Vagina (tissue), 2 donors: ENCODE measurements at regions not wholly inside any gene's neighbourhood (a gene's known extent, or its start where the extent isn't known, plus 50 kb on each side); places are given as distances from the start of the nearest gene placed in this dataset.

ENCODE experiments used
- DNase-seq, 2 donors: peaks; one replicate each; pipeline ENCODE4 v3.0.0-alpha.2; 2017; ENCODE audit errors: extremely low spot score in 2 of 2
- H3K27ac ChIP-seq: fragments of 200-600 bp; sonication (generic); one replicate; pipeline ENCODE4 v1.5.1; 2019
- H3K27me3 ChIP-seq: fragments of 200-600 bp; sonication (generic); one replicate; pipeline ENCODE4 v1.5.1; 2019
- H3K36me3 ChIP-seq, 2 donors: fragments of 200-600 bp; sonication (generic); one replicate each; pipeline ENCODE4 v1.5.1; 2017 to 2019
- H3K4me1 ChIP-seq: fragments of 200-600 bp; sonication (generic); one replicate; pipeline ENCODE4 v1.5.1; 2019
- H3K4me3 ChIP-seq, 2 donors: fragments of 200-600 bp; sonication (generic); 1 replicate in 1 of 2; 2 replicates in 1 of 2; pipeline ENCODE4 v1.5.1; 2016 to 2019
- H3K9me3 ChIP-seq: fragments of 200-600 bp; sonication (generic); one replicate; pipeline ENCODE4 v1.5.1; 2019
- CTCF ChIP-seq, 3 experiments: fragments of 450-650 bp in 2 of 3; fragments of 200-600 bp in 1 of 3; sonication (generic) in 1 of 3; IDR thresholded peaks; one replicate each; pipeline ENCODE4 v1.5.1; 2017 to 2019; ENCODE audit warnings: antibody characterized with exemption in 3 of 3, mild to moderate bottlenecking in 2 of 3, moderate library complexity in 2 of 3
- POLR2A ChIP-seq, 2 donors: fragments of 450-650 bp; IDR thresholded peaks; one replicate each; pipeline ENCODE4 v1.6.1; 2017; ENCODE audit warnings: antibody characterized with exemption in 2 of 2, mild to moderate bottlenecking in 2 of 2, moderate library complexity in 2 of 2
- POLR2AphosphoS5 ChIP-seq, 2 donors: sonication (generic); formaldehyde crosslinking; IDR thresholded peaks; one replicate each; pipeline ENCODE4 v1.9.0; 2017; ENCODE audit warnings: antibody characterized with exemption in 2 of 2, mild to moderate bottlenecking in 2 of 2, low read depth in 1 of 2; ENCODE audit not compliant: insufficient read depth in 1 of 2
- intact Hi-C: fragments of 100-400 bp; cut with DNase I; formaldehyde crosslinking; loops from one replicate; pipeline ENCODE4 v1.15.1; 2023

- DNase-seq: no peak
- intact Hi-C loops: no loop called here
- Histone ChIP-seq H3K27me3 (no peaks in the 10 kb centered on the region), H3K4me1 (no peaks in the 10 kb centered on the region), H3K36me3 (no peaks in the 10 kb centered on the region), H3K4me3 (no peak overlapping the region), H3K27ac (no peak overlapping the region), H3K9me3 (no peaks in the 10 kb centered on the region)
- TF ChIP-seq POLR2A (IDR thresholded peaks at IDR 0.05): no peak
- no peak for TF ChIP-seq CTCF (IDR thresholded peaks at IDR 0.05)
- no peak for TF ChIP-seq POLR2AphosphoS5 (IDR thresholded peaks at IDR 0.05; ENCODE audit: insufficient read depth in 1 of 2, low read depth in 1 of 2)
These were observed 414.6 kb upstream of the HS3ST1 start for GRCh38 chr4:11843340-11843739.

DNA sequence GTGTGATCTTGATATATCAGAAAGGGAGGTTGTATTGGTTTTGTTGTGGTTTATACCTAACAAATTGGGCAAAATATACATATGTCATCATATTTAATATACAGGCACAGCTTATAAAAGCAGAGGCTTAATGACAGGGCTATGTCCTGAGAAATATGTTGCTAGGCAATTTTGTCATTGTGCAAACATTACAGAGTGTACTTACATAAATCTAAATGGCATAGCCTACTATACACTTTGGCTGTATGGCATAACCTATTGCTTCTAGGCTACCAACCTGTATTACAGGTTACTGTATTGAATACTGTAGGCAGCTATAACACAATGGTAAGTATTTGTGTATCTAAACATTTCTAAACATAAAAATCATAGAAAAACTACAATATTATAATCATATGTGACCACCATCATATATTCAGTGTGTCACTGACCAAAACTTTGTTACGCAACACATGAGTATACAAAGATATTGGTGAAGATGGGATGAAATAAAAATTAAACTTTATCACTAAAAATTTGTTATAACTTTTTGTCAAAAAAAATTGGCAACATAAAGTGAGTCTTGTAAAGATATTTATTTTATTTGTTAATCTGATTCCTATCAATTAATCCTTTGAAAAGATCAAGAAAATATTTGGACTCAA, 414.0 kb upstream of the HS3ST1 start:
- H3K9me3 ChIP-seq: no peaks in the 10 kb centered on the region
- no peaks in the 10 kb centered on the region for H3K36me3 ChIP-seq
- H3K4me1 ChIP-seq: no peaks in the 10 kb centered on the region
- H3K4me3 ChIP-seq: no peak overlapping the region
- no peaks in the 10 kb centered on the region for H3K27me3 ChIP-seq
- no peak overlapping the region for H3K27ac ChIP-seq
- DNase-seq: no peak
- no peak for TF ChIP-seq POLR2A (IDR thresholded peaks at IDR 0.05)
- no peak for TF ChIP-seq POLR2AphosphoS5 (IDR thresholded peaks at IDR 0.05; ENCODE audit: insufficient read depth in 1 of 2, low read depth in 1 of 2)
- no peak for TF ChIP-seq CTCF (IDR thresholded peaks at IDR 0.05)
- intact Hi-C loops: no loop called here

- intact Hi-C loops: no loop called here
- Histone ChIP-seq H3K9me3 (no peaks in the 10 kb centered on the region), H3K36me3 (no peaks in the 10 kb centered on the region), H3K27me3 (no peaks in the 10 kb centered on the region), H3K4me1 (no peaks in the 10 kb centered on the region), H3K27ac (no peak overlapping the region), H3K4me3 (no peak overlapping the region)
- DNase-seq: no peak
- no peak for TF ChIP-seq POLR2AphosphoS5 (IDR thresholded peaks at IDR 0.05; ENCODE audit: insufficient read depth in 1 of 2, low read depth in 1 of 2)
- TF ChIP-seq POLR2A (IDR thresholded peaks at IDR 0.05): no peak
- TF ChIP-seq CTCF (IDR thresholded peaks at IDR 0.05): no peak
These were observed 411.2 kb upstream of the HS3ST1 start for GRCh38 chr4:11839889-11840288.

- H3K36me3 ChIP-seq: no peaks in the 10 kb centered on the region
- no peaks in the 10 kb centered on the region for H3K4me1 ChIP-seq
- H3K27ac ChIP-seq: no peak overlapping the region
- no peaks in the 10 kb centered on the region for H3K9me3 ChIP-seq
- H3K4me3 ChIP-seq: no peak overlapping the region
- no peak for DNase-seq
- intact Hi-C loops: no loop called here
- no peak for TF ChIP-seq POLR2AphosphoS5 (IDR thresholded peaks at IDR 0.05; ENCODE audit: insufficient read depth in 1 of 2, low read depth in 1 of 2)
- no peak for TF ChIP-seq CTCF (IDR thresholded peaks at IDR 0.05)
- TF ChIP-seq POLR2A (IDR thresholded peaks at IDR 0.05): no peak
- no peaks in the 10 kb centered on the region for H3K27me3 ChIP-seq
These were observed 403.0 kb upstream of the HS3ST1 start for GRCh38 chr4:11831739-11832138.

DNA sequence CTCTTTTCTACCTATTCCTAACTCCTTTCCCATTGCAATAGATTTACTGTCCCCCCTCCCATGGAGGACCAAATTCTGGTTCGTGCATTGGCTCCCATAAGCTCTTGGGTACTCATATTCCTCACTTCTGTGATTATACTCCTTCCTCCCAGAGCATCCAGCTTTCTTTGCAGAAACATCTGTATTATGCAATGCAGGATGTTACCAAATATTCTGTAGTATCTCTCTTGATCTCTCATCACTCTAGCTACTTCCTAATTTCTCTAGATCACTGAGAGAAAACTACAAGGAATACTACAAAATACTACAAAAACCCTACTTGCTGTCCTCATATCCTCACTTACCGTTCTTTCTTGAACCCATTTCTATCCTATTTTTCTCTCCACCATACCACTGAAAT, 395.9 kb upstream of the HS3ST1 start:
- H3K36me3 ChIP-seq: no peaks in the 10 kb centered on the region
- intact Hi-C loops: no loop called here
- no peak overlapping the region for H3K4me3 ChIP-seq
- no peak for DNase-seq
- no peak overlapping the region for H3K27ac ChIP-seq
- no peaks in the 10 kb centered on the region for H3K4me1 ChIP-seq
- no peaks in the 10 kb centered on the region for H3K9me3 ChIP-seq
- TF ChIP-seq CTCF (IDR thresholded peaks at IDR 0.05): no peak
- no peak for TF ChIP-seq POLR2AphosphoS5 (IDR thresholded peaks at IDR 0.05; ENCODE audit: insufficient read depth in 1 of 2, low read depth in 1 of 2)
- no peak for TF ChIP-seq POLR2A (IDR thresholded peaks at IDR 0.05)
- no peaks in the 10 kb centered on the region for H3K27me3 ChIP-seq
